ENCODE measurements at regions not wholly inside any gene's neighbourhood (a gene's known extent, or its start where the extent isn't known, plus 50 kb on each side); places are given as distances from the start of the nearest gene placed in this dataset.

DNA sequence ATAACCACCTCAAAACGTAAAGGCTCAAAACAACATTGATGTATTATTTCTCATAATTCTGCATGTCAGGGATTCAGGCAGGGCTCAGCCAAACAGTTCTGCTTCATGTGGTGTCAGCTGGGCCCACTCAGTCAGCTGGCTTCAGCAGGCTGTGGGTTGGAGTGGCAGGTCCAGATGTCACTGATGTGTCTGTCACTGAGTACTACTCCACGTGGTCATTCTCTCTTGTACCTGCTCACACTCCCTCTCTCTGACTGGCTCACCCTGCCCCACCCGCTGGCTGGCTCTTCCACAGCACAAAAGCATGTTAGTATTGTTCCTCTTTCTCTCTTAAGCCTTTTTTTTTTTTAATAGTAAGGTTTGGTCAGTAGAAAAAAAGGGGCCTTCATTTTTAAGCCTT, 182.4 kb downstream of the DICER1 start:
- peaks cover 4% of the 10 kb centered on the region for H3K27me3 Mint-ChIP-seq
- peaks cover 11% of the 10 kb centered on the region for H3K4me1 Mint-ChIP-seq (ENCODE audit: low read depth)
- H3K9me3 Mint-ChIP-seq (ENCODE audit: low read depth): no peaks in the 10 kb centered on the region

DNA sequence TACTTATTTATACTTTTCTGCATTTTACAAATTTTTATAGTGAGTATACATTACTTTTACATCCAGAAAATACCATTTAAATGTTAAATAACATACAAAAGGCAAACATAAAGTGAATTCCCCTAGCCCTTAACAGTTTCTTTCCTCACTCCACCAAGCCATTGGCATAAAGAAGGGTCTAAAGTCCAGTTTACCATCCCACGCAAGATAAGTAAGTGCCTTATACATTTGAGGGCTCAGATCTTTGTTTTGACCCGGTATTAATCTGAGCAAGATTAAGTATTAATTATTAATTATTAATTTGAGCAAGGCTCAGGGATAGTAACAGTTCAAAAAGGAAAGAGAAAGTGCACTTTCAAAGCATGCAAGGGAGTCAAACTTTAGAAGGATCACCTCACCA, 182.9 kb downstream of the DICER1 start:
- Mint-ChIP-seq H3K36me3 (ENCODE audit: insufficient read depth) (no peaks in the 10 kb centered on the region), H3K9me3 (ENCODE audit: low read depth) (no peaks in the 10 kb centered on the region)

More for the DNA sequence above, 182.4 kb downstream of the DICER1 start:
- Mint-ChIP-seq H3K36me3 (ENCODE audit: insufficient read depth) (no peaks in the 10 kb centered on the region), H3K27ac (no peak overlapping the region), H3K4me3 (ENCODE audit: low read depth) (no peak overlapping the region)
- TF ChIP-seq CTCF (IDR thresholded peaks at IDR 0.05; ENCODE audit: unreplicated experiment): no peak
- DNase-seq (ENCODE audit: low spot score, unreplicated experiment): no peak

GRCh38 chr14:94971750-94972149, 185.6 kb downstream of the DICER1 start:
- no peak for TF ChIP-seq CTCF (IDR thresholded peaks at IDR 0.05; ENCODE audit: unreplicated experiment)
- Mint-ChIP-seq H3K27me3 (peaks cover 7% of the 10 kb centered on the region), H3K4me3 (ENCODE audit: low read depth) (no peak overlapping the region), H3K27ac (no peak overlapping the region), H3K36me3 (ENCODE audit: insufficient read depth) (no peaks in the 10 kb centered on the region), H3K9me3 (ENCODE audit: low read depth) (no peaks in the 10 kb centered on the region), H3K4me1 (ENCODE audit: low read depth) (peaks cover 9% of the 10 kb centered on the region)
- no peak for DNase-seq (ENCODE audit: low spot score, unreplicated experiment)

More for the DNA sequence above, 182.9 kb downstream of the DICER1 start:
- no peak for DNase-seq (ENCODE audit: low spot score, unreplicated experiment)
- Mint-ChIP-seq H3K4me1 (ENCODE audit: low read depth) (peaks cover 11% of the 10 kb centered on the region), H3K4me3 (ENCODE audit: low read depth) (no peak overlapping the region), H3K27ac (no peak overlapping the region), H3K27me3 (peaks cover 4% of the 10 kb centered on the region)
- TF ChIP-seq CTCF (IDR thresholded peaks at IDR 0.05; ENCODE audit: unreplicated experiment): no peak

- DNase-seq (ENCODE audit: low spot score, unreplicated experiment): no peak
- peaks cover 9% of the 10 kb centered on the region for H3K4me1 Mint-ChIP-seq (ENCODE audit: low read depth)
- H3K27ac Mint-ChIP-seq: no peak overlapping the region
- peaks cover 7% of the 10 kb centered on the region for H3K27me3 Mint-ChIP-seq
- no peaks in the 10 kb centered on the region for H3K36me3 Mint-ChIP-seq (ENCODE audit: insufficient read depth)
- no peak for TF ChIP-seq CTCF (IDR thresholded peaks at IDR 0.05; ENCODE audit: unreplicated experiment)
- H3K9me3 Mint-ChIP-seq (ENCODE audit: low read depth): no peaks in the 10 kb centered on the region
- no peak overlapping the region for H3K4me3 Mint-ChIP-seq (ENCODE audit: low read depth)
These were observed 186.2 kb downstream of the DICER1 start for GRCh38 chr14:94970941-94971730.

DNA sequence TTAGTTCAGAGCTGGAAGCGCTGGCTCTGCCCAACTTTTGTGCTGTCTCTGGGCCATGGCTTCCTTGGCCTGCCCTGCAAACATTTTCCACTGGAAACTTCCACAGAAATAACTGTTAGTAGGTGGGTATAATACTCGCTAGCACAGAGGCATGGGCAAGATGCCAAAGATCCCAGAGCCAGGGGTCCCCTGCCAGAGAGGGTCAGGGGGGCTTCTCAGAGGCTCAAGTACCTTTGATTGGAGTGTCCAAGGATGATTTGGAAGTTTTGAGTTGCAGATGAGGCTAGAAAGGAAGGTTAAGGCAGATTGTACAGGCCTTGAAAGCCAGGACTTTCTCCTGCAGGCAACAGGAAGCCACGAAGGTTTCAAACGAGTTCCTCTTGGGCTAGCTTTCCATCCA, 187.6 kb downstream of the DICER1 start:
- no peaks in the 10 kb centered on the region for H3K9me3 Mint-ChIP-seq (ENCODE audit: low read depth)
- H3K4me3 Mint-ChIP-seq (ENCODE audit: low read depth): no peak overlapping the region
- H3K4me1 Mint-ChIP-seq (ENCODE audit: low read depth): peaks cover 7% of the 10 kb centered on the region
- H3K27me3 Mint-ChIP-seq: peaks cover 7% of the 10 kb centered on the region
- TF ChIP-seq CTCF (IDR thresholded peaks at IDR 0.05; ENCODE audit: unreplicated experiment): no peak
- no peak for DNase-seq (ENCODE audit: low spot score, unreplicated experiment)
- no peaks in the 10 kb centered on the region for H3K36me3 Mint-ChIP-seq (ENCODE audit: insufficient read depth)
- no peak overlapping the region for H3K27ac Mint-ChIP-seq

Data from progenitor cell of endocrine pancreas (in vitro differentiated cells).